ENCODE measurements at regions not wholly inside any gene's neighbourhood (a gene's known extent, or its start where the extent isn't known, plus 50 kb on each side); places are given as distances from the start of the nearest gene placed in this dataset.

DNA sequence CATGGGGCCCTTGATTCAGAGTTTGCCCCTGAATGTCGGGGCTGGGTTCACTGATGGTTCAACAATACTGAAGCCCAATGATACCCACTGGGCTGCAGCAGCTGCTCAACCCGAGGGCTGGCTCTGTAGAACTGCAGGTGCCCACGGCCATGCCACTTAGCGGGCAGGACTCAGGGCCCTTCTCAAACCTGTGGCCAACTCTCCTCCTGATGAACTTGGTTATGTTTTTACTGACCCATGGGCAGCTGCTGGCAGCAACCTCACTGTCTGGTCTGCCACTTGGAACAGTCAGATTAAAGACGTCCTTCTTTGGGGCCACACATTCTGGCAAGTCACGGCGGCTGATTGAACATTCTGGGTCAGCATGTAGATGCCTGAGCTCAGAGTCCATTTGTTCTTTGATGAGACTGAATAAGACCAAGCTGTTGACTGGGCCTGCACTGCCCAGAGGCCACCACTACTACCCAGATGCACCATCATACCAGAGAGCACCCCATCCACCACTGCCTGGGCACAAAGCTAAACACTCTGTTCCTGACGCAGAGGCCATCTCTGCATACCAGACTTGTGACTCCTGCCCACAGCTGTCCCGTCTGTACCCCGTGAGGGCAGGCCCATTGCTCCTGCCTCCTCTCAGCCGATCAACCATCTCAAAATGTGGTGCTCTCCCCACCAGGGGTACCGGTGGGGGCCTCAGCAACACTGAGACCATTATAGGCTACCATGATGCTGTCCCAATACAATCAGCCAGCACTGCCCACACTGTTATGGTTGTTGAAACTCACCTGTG, 67.8 kb downstream of the SHANK2 start:
- no peak overlapping the region for H3K4me3 ChIP-seq (ENCODE audit: low read length)
- no peak for DNase-seq (ENCODE audit: low read depth)
- TF ChIP-seq, protein P1, sequence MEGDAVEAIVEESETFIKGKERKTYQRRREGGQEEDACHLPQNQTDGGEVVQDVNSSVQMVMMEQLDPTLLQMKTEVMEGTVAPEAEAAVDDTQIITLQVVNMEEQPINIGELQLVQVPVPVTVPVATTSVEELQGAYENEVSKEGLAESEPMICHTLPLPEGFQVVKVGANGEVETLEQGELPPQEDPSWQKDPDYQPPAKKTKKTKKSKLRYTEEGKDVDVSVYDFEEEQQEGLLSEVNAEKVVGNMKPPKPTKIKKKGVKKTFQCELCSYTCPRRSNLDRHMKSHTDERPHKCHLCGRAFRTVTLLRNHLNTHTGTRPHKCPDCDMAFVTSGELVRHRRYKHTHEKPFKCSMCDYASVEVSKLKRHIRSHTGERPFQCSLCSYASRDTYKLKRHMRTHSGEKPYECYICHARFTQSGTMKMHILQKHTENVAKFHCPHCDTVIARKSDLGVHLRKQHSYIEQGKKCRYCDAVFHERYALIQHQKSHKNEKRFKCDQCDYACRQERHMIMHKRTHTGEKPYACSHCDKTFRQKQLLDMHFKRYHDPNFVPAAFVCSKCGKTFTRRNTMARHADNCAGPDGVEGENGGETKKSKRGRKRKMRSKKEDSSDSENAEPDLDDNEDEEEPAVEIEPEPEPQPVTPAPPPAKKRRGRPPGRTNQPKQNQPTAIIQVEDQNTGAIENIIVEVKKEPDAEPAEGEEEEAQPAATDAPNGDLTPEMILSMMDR (IDR thresholded peaks at IDR 0.05; ENCODE audit: insufficient read depth, low read depth, low read length, missing control alignments) = no peak

DNA sequence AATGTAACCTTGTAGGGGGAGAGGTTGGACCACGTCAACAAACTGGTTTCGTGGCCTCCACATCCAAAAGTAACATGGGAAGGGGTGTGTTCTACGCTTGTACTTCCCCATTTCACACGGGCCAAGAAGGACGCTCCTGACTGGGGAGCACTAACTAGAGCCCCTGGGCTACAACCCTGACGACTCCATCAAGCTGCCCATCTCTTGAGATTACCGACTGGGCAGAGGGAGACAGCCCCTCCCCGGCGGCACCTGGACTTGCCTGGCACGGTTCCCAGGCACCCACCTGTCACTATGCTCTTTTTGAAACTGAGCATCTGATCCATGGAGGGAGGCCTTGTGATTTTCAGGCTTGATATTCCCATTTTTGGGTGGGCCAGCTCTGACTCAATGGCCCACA, 68.5 kb downstream of the SHANK2 start:
- TF ChIP-seq, protein P1 (IDR thresholded peaks at IDR 0.05; ENCODE audit: insufficient read depth, low read depth, low read length, missing control alignments) = no peak
- no peak for DNase-seq (ENCODE audit: low read depth)
- no peak overlapping the region for H3K4me3 ChIP-seq (ENCODE audit: low read length)

DNA sequence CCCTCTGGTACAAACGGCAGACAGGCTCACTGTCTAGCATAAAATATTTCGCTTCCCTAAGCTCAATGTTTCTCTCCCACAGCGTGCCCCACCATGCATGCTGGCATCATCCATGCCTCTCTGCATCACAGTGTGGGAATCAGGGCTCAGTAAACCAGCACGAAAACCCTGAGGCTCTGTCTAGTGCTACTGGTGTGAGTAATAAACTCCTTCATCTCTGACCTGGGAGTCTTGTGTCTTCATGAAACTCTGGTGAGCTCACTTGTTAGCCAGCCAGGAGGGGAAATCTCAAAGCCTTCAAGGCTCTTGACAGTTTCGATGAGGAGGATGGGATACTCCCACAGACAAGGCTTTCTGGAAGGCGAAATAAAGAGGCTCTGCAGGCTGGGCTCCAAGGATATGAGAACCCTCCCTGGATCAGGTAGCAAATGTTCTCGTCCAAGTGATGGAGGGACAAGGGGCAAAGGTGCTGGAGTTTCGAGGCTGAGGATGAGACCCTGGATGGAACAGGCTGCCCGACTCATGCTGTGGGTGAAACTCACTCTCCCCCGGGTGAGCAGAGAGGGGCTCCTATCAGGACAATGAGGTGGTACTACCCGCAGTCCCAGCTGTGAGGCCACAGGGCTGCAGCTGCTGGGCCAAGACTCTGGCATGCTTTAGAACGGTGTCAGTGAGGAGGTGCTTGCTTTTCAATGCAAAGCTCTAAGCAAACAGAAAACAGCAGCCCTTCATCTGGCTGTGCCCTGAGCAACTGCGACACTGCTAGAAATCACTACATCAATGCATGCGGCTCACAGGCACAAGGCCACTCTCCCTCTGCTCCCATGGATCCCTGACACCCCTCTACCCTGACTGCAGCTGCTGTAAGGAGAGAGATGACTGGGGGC, 69.3 kb downstream of the SHANK2 start:
- no peak overlapping the region for H3K4me3 ChIP-seq (ENCODE audit: low read length)
- peak; percentile 60 for DNase-seq (ENCODE audit: low read depth)
- TF ChIP-seq, protein P1 (IDR thresholded peaks at IDR 0.05; ENCODE audit: insufficient read depth, low read depth, low read length, missing control alignments) = no peak

DNA sequence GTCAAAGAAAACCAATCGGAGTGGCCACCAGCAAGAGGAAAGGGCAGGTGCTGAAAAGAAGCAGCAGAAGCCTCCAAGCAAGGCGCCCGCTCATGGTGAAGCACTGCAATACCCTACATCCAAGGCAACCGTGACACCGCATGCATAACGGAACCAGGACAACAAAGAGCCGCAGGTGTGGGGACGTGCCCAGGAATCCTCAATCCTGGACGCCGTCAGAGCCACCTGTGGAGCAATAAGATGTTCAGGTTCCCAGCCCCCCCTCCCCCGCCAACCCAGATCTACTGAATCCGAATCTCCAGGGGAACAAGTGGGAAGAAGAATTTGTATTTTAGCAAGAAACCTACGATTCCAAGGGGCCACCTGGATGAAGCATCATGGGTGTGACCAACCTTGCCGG, 70.8 kb downstream of the SHANK2 start:
- TF ChIP-seq, protein P1 (IDR thresholded peaks at IDR 0.05; ENCODE audit: insufficient read depth, low read depth, low read length, missing control alignments) = no peak
- no peak for DNase-seq (ENCODE audit: low read depth)
- no peak overlapping the region for H3K4me3 ChIP-seq (ENCODE audit: low read length)

DNA sequence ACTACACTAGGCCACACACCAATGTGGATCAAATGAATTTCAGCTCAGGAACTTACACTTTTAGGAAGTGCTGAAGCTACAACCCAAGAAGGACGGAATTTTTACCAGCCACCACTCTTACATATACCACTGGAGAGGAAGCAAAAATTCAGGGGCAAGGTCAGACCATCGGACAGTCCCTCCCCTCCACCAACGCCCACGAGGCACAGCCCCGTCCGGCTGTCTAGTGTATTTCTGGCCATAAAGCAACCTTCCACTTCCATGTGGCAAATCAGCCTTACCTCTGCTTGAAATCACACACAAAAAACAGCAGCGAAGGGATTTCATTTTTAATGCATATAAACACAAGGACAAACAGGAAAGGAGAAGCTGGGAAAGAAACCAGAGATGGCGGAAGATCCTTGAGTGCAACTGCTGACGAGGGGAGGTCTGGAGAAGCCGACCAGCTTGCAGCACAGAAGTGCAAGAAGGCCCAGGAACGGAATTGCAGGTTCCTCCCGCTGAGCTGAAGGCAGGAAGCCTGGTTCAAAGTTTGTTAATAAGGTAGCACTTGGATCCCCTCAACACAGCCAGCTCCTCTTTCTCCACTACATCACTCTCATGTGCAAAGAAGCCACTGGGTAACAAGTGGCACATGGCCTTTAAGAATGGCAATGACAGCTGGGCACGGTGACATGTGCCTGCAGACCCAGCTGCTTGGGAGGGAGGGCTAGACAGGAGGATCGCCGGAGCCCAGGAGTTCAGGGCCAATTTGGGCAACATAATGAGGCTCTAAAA, 71.5 kb downstream of the SHANK2 start:
- no peak for DNase-seq (ENCODE audit: low read depth)
- TF ChIP-seq, protein P1 (IDR thresholded peaks at IDR 0.05; ENCODE audit: insufficient read depth, low read depth, low read length, missing control alignments) = no peak
- H3K4me3 ChIP-seq (ENCODE audit: low read length) = no peak overlapping the region

DNA sequence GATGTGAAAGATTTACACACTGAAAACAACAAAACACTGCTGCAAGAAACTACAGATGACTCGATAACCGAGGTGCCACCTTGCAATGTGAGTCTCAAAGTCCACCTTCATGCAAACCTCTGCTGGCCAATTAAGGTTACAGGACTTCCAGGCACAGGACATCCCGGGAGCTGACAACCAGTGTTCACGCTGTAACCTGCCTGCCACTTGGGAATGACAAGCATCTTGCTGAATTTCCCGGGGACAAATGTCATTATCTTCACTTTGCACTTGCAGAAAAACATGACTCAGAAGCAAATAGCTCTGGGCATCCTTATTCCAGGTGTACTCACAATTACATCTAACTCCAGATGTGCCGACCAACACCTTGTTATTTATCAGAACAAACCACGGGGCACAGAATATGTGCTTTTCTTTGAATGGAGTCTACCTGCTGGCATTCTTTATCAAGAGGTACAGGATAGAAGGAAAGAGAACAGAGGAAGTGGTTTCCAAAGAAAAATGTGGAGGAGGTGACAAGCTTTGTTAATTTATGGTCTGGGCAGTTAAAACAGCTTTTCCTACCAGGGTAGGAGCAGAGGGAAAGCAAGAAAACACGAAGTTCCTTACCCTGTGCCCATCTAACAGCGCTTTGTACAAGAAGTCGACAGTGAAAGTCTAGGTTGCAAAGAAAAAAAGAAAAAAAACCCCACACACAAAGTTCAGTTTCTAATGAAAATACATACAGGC, 72.3 kb downstream of the SHANK2 start:
- no peak overlapping the region for H3K4me3 ChIP-seq (ENCODE audit: low read length)
- peak; percentile 61 for DNase-seq (ENCODE audit: low read depth)
- TF ChIP-seq, protein P1 (IDR thresholded peaks at IDR 0.05; ENCODE audit: insufficient read depth, low read depth, low read length, missing control alignments) = no peak

Measured in epithelial cell of esophagus (primary cell).